DOHH2 (cell line): ENCODE measurements at regions not wholly inside any gene's neighbourhood (a gene's known extent, or its start where the extent isn't known, plus 50 kb on each side); places are given as distances from the start of the nearest gene placed in this dataset.

ENCODE experiments used
- H3F3A ChIP-seq: fragments of 200-600 bp; sonication (generic), shearing (Covaris generic); 2 replicates; pipeline ENCODE4 v1.6.0; 2016; ENCODE audit warnings: antibody characterized with exemption, mild to moderate bottlenecking; ENCODE audit not compliant: control insufficient read depth, insufficient read depth
- H3K27ac ChIP-seq: fragments of 200-600 bp; sonication (generic); 2 replicates; pipeline ENCODE4 v1.5.1; 2014; ENCODE audit warnings: low read depth, mild to moderate bottlenecking, low read length, moderate library complexity
- H3K27me3 ChIP-seq: fragments of 200-600 bp; sonication (generic); 2 replicates; pipeline ENCODE4 v1.6.1; 2014; ENCODE audit warnings: mild to moderate bottlenecking, low read length, mixed read lengths; ENCODE audit not compliant: control insufficient read depth
- H3K36me3 ChIP-seq: fragments of 200-600 bp; sonication (generic); 2 replicates; pipeline ENCODE4 v1.6.1; 2014; ENCODE audit warnings: mild to moderate bottlenecking, low read length, moderate library complexity, mixed read lengths; ENCODE audit not compliant: control insufficient read depth
- H3K4me1 ChIP-seq: fragments of 200-600 bp; sonication (generic); 2 replicates; pipeline ENCODE4 v1.6.1; 2014; ENCODE audit warnings: mild to moderate bottlenecking, low read length, mixed read lengths; ENCODE audit not compliant: control insufficient read depth
- H3K4me2 ChIP-seq: fragments of 200-600 bp; sonication (generic); 2 replicates; pipeline ENCODE4 v1.6.0; 2014; ENCODE audit warnings: mild to moderate bottlenecking, low read length, moderate library complexity
- H3K4me3 ChIP-seq: fragments of 200-600 bp; sonication (generic); 2 replicates; pipeline ENCODE4 v1.5.1; 2014; ENCODE audit warnings: mild to moderate bottlenecking, low read length, mixed read lengths
- H3K79me2 ChIP-seq: fragments of 200-600 bp; sonication (generic); 2 replicates; pipeline ENCODE4 v1.6.1; 2014; ENCODE audit warnings: mild to moderate bottlenecking, low read length, mixed read lengths; ENCODE audit not compliant: control insufficient read depth
- H3K9me2 ChIP-seq: fragments of 200-600 bp; sonication (generic); replicated peaks from 2 replicates; pipeline ENCODE4 v1.6.1; 2014; ENCODE audit warnings: mild to moderate bottlenecking, low read length, mixed read lengths; ENCODE audit not compliant: control insufficient read depth
- H3K9me3 ChIP-seq: fragments of 200-600 bp; sonication (generic); 2 replicates; pipeline ENCODE4 v1.6.1; 2014; ENCODE audit warnings: antibody characterized with exemption, low read length, mixed read lengths; ENCODE audit not compliant: control insufficient read depth, insufficient read depth
- H4K20me1 ChIP-seq: fragments of 200-600 bp; sonication (generic); 2 replicates; pipeline ENCODE4 v1.6.0; 2014; ENCODE audit warnings: low read depth, mild to moderate bottlenecking, antibody characterized with exemption, low read length, moderate library complexity; ENCODE audit not compliant: control insufficient read depth, insufficient read depth
- EZH2phosphoT487 ChIP-seq: fragments of 200-600 bp; sonication (generic); IDR thresholded peaks from 2 replicates; pipeline ENCODE4 v1.6.1; 2017; ENCODE audit warnings: borderline replicate concordance, mild to moderate bottlenecking, antibody characterized with exemption, low read length, moderate library complexity, mixed read lengths
- TF ChIP-seq, protein P1 (sequence below): fragments of 200-600 bp; sonication (generic); IDR thresholded peaks from one replicate; pipeline ENCODE4 v1.5.1; 2014; ENCODE audit warnings: antibody characterized with exemption, mild to moderate bottlenecking, low read depth, low read length; ENCODE audit not compliant: poor library complexity, severe bottlenecking

DNA sequence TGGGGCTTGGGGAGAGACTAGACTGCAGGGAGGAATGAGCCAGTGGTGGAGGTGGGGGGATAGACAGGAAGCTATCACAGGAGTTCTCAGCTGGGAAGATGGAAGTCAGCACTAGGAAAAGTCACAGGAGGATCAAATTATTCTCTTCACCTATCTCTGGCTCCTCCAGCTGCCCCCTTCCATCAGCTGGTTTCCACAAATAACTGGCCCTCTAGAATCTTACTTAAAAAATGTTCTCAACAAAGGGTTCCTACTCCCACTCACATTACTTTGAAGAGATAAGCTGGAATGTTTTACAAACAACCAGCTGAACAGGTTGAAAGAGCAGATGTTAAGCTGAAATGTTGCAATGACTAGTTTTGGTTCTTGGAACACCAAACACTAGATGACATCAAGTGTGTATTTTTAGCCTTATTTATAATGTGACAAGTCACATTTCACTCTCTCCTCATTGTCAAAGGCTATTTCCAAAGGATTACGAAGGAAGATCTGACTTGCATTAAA is 102.7 kb upstream of the AADACL2 start:
- H3K27ac ChIP-seq, result no peak overlapping the region
- no peaks in the 10 kb centered on the region for H3F3A ChIP-seq
- H3K36me3 ChIP-seq, result no peaks in the 10 kb centered on the region
- no peaks in the 10 kb centered on the region for H3K9me2 ChIP-seq
- TF ChIP-seq, protein P1, sequence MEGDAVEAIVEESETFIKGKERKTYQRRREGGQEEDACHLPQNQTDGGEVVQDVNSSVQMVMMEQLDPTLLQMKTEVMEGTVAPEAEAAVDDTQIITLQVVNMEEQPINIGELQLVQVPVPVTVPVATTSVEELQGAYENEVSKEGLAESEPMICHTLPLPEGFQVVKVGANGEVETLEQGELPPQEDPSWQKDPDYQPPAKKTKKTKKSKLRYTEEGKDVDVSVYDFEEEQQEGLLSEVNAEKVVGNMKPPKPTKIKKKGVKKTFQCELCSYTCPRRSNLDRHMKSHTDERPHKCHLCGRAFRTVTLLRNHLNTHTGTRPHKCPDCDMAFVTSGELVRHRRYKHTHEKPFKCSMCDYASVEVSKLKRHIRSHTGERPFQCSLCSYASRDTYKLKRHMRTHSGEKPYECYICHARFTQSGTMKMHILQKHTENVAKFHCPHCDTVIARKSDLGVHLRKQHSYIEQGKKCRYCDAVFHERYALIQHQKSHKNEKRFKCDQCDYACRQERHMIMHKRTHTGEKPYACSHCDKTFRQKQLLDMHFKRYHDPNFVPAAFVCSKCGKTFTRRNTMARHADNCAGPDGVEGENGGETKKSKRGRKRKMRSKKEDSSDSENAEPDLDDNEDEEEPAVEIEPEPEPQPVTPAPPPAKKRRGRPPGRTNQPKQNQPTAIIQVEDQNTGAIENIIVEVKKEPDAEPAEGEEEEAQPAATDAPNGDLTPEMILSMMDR, result no peak
- TF ChIP-seq EZH2phosphoT487, result no peak
- H3K4me2 ChIP-seq, result no peak overlapping the region
- H4K20me1 ChIP-seq, result no peaks in the 10 kb centered on the region
- no peaks in the 10 kb centered on the region for H3K79me2 ChIP-seq
- H3K9me3 ChIP-seq, result no peaks in the 10 kb centered on the region
- H3K27me3 ChIP-seq, result no peaks in the 10 kb centered on the region
- H3K4me1 ChIP-seq, result no peaks in the 10 kb centered on the region
- H3K4me3 ChIP-seq, result no peak overlapping the region

DNA sequence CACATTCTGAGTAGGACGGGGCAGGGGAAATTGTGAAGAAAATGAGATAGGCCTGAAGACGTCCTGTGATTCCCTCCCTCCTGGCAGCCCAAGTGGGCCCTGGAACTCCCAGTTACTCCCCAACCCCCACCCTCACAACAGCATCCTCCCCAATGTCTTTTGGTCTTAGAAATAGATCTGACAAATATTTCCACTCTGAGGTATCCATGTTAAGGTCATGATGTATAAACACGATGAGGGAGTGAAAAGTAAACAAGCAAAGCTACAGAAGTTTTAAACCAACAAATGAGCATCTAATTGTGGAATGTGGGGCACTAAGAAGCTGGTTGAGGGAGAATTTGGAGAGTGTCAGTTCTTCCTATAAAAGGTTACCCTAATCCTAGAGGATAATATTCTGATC is 103.7 kb upstream of the AADACL2 start:
- no peaks in the 10 kb centered on the region for H3K9me3 ChIP-seq
- no peaks in the 10 kb centered on the region for H3F3A ChIP-seq

DNA sequence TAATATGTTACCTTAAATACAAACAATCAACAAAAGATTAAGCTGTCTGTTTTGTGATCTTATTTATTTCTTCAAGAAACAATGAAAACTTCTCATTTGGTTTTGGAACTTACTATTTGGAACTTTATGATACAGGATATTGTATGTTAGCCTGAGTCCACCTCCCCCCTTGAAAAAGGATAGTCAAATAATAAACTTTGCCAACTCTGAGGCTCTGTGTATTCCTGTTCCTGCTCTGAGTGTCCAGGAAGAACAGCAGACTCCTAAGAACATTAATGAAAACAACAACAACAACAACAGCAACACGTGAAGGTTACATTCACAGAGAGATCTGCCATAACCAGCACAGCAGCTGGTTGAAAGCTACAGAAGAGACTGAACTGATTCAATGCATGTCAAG is 108.1 kb upstream of the AADACL2 start:
- Histone ChIP-seq H3F3A (no peaks in the 10 kb centered on the region), H3K9me2 (no peaks in the 10 kb centered on the region), H3K36me3 (no peaks in the 10 kb centered on the region), H3K4me3 (no peak overlapping the region), H3K4me1 (no peaks in the 10 kb centered on the region), H3K9me3 (no peaks in the 10 kb centered on the region), H3K4me2 (no peak overlapping the region), H3K27ac (no peak overlapping the region), H3K79me2 (no peaks in the 10 kb centered on the region), H4K20me1 (no peaks in the 10 kb centered on the region), H3K27me3 (no peaks in the 10 kb centered on the region)
- TF ChIP-seq, protein P1, result no peak
- no peak for TF ChIP-seq EZH2phosphoT487

More for the DNA sequence above, 103.7 kb upstream of the AADACL2 start:
- Histone ChIP-seq H4K20me1 (no peaks in the 10 kb centered on the region), H3K4me3 (no peak overlapping the region), H3K4me1 (no peaks in the 10 kb centered on the region), H3K27ac (no peak overlapping the region), H3K36me3 (no peaks in the 10 kb centered on the region), H3K79me2 (no peaks in the 10 kb centered on the region), H3K4me2 (no peak overlapping the region), H3K9me2 (no peaks in the 10 kb centered on the region), H3K27me3 (no peaks in the 10 kb centered on the region)
- TF ChIP-seq EZH2phosphoT487, result no peak
- TF ChIP-seq, protein P1, result no peak
